ENCODE measurements at regions not wholly inside any gene's neighbourhood (a gene's known extent, or its start where the extent isn't known, plus 50 kb on each side); places are given as distances from the start of the nearest gene placed in this dataset.
"Not testable (repeated sequence)": the region's sequence is repeated elsewhere in the genome, so short reads cannot be mapped to it uniquely, and the experiment has no call there.

DNA sequence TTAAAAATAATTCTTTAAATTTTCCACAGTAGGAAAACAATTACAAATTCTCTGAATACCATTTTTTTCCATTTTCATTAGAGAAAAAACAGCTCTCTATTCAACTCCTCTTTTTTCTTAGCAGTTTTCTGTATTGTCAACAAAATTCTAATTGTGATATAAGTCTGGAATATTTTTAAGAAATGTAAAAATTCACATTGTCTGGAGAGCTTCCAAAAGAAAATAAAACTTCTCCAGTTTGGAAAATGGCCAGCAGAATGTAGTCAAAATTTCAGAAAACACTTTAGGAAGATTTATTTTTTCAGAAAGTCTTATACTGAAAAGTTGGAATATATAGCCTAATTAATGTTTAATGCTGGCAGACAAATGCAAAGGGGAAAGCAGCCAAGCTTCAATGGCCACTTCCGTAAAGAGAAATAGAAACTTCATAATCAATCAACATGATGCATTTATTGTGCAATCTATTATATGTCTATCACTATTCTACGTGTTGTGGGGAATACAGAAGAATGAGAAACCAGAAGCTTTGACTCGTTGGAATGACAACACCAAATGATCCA lies 733.2 kb upstream of the PKDCC start:
- no peak for DNase-seq (ENCODE audit: low read depth)

DNA sequence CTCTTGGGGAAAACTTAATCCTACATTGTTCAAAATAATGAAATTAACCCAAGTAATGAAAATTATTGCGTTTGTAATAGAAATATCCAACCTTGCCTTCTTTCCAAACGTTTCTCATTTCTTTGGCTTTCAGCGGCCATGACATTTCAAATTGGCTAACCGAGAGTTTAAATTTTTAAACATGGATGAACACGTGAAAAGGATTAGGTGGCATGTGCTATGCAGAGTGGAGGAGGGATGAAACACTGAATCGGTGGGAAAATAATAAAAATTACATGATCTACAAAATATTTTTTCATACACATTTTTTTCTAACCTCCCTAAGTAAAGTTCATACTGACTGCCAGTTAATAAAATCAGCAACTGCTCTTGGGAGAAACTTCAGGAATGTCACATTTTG lies 728.4 kb upstream of the PKDCC start:
- DNase-seq (ENCODE audit: low read depth): no peak

DNA sequence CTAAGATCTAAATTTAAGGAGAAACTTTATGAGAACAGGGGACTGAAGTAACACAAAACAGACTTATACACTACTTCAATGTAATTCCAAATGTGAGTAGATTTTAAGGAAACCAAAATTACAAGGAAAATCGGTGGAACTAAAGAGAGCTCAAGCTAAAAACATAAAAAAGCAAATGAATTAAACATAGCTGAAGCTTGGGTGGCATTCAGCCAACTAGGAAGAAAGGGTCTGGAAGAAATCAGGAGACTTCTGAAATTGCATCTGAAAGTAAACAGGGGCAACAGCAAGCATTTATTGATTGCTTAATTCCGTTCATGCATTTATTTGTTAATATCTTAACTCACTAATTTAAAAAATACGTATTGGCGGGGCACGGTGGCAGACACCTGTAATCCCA lies 727.3 kb upstream of the PKDCC start:
- DNase-seq (ENCODE audit: low read depth): no peak

DNA sequence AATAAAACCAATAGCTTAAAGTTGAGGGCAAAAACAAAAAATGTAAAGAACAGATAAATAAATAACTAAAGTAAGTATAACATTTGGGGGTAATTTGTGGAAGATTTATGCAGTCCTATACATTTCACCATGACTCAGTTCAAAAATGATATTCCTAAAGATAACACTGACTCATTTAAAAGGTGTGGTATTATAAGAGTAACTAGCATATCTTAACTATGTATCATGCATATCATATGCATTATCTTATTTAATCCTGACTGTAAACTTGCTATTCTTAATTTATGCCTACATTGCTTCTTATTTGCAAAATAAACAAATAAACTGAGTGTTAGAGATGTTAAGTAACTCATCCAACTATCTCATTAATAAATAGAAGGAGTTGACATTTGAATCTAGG lies 726.5 kb upstream of the PKDCC start:
- no peak for DNase-seq (ENCODE audit: low read depth)

DNA sequence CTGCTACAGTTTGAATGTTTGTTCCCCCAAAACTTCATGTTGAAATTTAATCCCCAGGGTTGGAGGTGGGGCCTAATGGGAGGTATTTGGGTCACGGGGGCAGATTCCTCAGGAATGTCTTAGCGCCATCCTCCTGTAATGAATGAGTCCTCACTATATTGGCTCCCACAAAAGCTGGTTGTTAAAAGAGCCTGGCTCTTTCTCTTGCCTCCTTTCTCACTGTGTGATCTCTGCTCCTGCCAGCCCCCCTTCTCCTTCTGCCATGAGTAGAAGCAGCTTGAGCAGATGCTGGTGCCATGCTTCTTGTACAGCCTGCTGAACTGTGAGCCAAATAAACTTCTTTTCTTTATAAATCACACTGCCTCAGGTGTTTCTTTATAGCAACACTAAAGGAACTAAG lies 721.0 kb upstream of the PKDCC start:
- DNase-seq (ENCODE audit: low read depth): no peak

DNA sequence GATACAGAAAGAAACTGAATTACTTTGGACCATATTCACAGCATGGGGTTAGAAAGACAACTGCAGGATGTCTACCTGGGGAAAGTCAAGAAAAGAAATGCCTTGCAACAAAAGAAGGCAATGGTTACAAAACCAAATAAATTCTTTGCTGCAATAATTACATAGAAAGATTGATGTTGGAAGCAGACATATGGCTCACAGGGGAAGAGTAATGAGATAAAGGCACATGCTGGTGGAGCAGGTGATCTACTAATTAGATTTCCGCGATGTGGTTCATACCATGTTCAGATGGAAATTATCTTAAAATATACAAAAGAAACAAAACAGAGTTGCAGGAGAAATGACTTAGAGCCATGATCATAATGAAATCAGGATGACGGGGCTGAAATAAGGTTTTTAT lies 718.8 kb upstream of the PKDCC start:
- no peak for DNase-seq (ENCODE audit: low read depth)

DNA sequence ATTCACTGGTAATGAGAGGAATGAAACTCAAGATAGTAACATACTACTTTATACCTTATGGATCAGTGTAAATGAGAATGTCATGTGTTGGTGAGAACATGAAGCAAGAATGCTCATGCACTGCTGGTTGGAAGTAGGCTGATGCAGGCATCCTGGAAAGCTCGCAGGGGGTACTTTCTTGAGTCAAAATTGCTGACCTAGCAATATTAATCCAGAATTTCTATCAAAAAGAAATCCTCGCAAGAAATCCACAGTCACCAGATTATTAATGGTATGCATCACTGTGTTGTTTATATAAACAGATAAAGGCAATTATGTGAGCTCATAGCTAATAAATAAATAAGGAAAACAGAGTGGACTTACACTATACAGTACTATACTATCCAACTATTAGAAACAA lies 713.7 kb upstream of the PKDCC start:
- no peak for DNase-seq (ENCODE audit: low read depth)

DNA sequence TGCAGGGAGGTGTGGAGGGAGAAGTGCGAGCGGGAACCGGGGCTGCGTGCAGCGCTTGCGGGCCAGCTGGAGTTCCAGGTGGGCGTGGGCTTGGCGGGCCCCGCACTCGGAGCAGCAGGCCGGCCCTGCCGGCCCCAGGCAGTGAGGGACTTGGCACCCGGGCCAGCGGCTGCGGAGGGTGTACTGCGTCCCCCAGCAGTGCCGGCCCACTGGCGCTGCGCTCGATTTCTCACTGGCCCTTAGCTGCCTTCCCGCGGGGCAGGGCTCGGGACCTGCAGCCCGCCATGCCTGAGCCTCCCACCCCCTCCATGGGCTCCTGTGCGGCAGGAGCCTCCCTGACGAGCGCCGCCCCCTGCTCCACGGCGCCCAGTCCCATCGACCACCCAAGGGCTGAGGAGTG lies 712.2 kb upstream of the PKDCC start:
- not testable (repeated sequence) for DNase-seq (ENCODE audit: low read depth)

DNA sequence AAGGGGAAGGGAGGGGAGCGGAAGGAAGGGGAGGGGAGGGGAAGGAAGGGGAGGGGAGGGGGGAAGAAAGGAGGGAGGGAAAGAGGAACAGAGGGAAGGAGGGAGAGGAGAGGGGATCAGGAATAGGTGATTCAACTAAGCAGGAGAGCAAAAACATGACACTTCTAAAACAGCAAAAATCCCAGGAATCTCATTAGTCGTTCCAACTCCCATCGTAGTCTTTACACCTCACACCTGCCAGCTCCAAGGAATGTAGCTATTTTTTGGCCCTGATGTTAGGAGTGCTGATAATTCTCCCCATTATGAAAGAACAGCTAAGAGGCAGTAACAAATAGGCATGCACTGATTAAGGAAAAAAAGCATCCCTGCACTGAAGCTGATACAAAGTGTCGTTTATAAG lies 709.9 kb upstream of the PKDCC start:
- DNase-seq (ENCODE audit: low read depth): no peak

DNA sequence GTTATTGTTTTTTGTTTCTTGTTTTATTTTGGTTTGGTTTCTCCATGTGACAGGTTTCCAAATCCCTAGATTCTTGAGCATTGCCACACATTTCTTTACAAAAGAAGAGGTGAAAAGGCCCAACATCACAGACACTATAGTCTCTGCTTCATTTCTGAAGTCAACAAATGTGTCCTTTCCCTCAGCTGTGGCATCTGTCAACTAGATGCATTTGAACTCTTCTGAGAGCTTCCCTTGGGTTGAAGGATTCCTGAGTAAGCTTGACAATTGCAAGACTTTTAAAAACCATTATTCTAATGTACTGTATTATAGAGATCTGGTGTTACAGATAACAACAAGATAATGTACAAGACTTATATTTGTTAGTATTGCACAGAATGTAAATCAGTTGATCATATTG lies 703.3 kb upstream of the PKDCC start:
- no peak for DNase-seq (ENCODE audit: low read depth)

DNA sequence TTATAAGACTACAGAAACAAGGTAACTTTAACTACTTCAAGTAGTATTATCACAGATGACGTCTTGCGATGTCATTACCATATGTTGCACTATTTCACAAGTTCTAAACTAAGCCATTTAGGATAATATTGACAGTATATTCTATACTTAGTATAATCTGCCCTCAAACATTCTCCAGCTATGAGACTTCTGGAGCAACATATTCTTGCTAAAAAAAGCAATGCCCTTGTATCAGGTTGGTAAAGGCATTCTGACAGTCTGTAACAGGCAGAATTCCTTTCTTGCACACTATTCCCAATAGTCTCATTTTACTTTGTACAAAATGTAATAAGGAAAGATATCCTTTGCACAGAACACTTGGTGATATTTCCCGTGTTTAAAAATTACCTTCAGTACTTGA lies 694.8 kb upstream of the PKDCC start:
- no peak for DNase-seq (ENCODE audit: low read depth)

DNA sequence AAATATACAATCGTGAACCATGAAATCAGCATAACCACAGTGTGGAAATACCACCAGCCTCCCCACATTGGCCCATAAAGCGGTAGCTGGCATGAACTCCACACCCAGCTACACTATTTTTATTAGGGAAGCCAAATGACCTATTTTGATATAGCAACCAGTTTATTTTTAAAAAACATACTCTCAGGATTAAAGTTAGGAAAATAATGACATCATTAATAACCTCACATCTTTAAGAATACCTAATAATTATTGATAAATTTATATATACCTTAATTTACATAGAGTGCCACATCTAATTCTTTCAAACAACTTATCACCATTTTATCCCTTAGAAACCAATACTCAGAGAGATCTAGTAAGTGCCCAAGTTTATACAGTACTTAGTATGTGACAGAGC lies 692.0 kb upstream of the PKDCC start:
- DNase-seq (ENCODE audit: low read depth): no peak

DNA sequence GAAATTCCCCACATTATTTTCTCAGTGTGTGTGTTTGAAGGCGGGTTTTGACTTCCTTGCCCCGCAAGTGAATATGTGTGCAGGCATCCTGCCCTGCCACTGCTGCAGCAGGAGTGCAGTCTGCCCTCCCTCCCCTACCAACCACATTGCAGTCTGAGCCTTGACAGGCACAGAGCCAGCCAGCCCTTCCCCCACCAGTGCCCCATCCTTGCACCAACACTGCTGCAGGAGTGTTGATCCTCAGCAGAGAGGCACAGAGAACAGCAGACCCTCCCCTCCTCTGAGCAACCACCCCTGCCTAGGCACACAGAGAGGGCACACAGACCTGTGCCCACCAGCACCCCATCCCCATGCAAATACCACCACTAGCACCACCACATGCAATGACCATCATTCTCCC lies 683.0 kb upstream of the PKDCC start:
- DNase-seq (ENCODE audit: low read depth): no peak

DNA sequence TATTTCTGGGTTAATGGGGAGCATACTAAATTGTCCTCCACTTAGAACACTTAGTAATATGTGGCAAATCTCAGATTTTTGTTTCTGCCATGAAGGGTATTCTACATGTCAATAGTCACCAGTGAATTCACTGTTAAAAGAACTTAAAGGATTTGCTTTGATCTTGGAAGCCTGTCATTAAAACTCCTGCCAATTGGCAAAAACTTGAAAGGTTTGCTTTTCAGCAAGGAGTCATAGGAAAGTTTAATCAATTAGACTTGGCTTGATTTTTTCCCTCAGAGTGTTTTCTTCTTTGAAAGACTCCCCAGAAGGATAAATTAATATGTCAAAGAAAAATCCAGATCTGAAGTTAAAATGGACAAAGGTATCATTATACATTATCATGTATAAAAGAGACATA lies 671.9 kb upstream of the PKDCC start:
- DNase-seq (ENCODE audit: low read depth): no peak

DNA sequence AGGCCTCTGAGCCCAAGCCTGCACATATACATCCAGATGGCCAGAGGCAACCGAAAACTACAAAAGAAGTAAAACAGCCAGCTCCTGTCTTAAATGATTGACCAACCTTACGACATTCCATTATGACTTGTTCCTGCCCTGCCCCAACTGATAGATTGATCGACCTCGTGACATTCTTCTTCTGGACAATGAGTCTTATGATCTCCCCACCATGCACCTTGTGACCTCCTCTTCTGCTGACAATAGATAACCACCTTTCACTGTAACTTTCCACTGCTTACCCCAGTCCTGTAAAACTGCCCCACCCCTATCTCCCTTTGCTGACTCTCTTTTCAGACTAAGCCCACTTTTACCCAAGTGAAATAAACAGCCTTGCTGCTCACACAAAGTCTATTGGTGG lies 670.0 kb upstream of the PKDCC start:
- DNase-seq (ENCODE audit: low read depth): no peak

DNA sequence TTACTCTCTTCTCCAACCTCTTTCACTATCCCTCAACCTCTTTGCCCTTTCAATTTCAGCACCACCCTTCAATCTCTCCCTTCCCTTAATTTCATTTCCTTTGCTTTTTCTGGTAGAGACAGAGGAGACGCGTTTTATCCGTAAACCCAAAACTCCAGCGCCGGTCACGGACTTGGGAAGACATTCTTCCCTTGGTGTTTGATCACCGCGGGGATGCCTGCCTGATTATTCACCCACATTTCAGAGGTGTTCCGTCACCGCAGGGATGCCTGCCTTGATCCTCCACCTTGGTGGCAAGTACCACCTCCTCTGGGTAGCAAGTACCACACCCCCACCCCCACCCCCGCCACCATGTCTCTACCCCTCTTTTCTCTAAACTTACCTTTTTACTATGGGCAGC lies 669.4 kb upstream of the PKDCC start:
- no peak for DNase-seq (ENCODE audit: low read depth)

DNA sequence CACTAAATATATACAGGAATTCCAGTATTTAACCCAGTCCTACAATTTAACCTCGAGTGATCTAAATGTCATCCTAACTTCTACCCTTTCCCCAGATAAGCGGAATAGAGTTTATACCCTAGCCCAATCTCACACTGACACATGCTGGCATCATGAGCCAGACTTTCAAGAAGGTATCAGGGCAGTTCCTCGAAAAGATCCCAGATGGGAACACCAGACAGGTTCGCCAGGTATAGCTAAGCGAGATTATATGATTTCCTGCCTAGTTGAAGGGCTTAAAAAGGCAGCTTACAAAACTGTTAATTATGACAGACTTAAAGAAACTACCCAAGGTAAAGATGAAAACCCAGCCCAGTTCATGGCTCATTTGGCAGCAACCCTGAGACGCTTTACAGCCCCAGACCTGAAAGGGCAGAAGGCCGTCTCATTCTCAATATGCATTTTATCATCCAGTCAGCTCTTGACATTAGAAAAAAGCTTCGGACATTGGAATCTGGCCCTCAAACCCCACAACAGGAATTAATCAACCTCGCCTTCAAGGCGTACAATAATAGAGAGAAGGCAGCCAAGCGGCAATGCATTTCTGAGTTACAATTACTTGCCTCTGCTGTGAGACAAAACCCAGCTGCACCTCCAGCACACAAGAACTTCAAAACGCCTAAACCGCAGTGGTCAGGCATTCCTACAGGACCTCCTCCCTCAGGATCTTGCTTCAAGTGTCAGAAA lies 668.2 kb upstream of the PKDCC start:
- no peak for DNase-seq (ENCODE audit: low read depth)

DNA sequence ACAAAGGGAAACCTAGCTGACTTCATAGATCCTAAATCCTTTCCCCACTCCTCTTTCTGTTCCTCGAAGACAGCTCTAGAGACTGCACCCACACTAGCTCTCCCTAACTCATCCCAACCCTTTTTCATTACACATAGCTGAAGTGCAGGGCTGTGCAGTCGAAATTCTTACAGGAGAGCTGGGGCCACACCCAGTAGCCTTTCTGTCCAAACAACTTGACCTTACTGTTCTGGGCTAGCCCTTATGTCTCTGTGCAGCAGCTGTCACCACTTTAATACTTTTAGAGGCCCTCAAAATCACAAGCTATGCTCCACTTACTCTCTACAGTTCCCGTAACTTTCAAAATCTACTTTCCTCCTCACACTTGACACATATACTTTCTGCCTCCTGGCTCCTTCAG lies 666.1 kb upstream of the PKDCC start:
- no peak for DNase-seq (ENCODE audit: low read depth)

DNA sequence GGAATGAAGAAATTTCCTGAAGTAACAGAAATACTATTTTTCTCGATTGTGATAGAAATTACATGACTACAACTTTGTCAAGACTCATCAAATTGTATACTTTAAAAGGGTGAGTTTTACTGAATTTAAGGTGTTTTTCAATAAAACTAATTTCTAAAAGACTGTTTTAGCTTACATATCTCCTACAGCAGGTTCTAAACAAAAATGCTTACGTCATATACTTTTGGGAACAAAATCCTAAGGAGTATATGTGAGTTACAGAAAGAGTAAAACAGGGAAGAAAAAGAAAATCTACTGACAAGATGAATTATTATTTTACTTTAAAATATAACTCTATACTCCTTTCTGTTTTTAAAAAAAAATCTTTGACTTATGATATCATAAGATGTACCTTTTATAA lies 660.3 kb upstream of the PKDCC start:
- DNase-seq (ENCODE audit: low read depth): no peak

DNA sequence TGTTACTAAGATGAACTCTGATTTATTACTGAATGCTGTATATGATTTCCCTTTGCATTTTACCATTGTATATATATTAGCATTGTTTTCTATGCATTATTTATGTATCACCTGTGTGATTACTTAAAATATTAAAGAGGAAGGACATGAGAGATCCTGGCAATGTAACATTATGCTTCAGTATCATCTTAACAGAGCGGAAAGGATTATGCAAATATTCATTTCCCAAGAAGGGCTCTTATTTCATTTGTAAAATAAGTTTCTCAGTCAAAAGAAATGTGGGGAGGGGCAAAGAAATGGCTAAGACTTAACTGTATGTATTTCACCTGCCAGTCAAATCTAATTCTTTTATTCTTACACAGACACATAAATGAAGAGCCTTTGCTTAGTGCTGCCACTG lies 654.2 kb upstream of the PKDCC start:
- DNase-seq (ENCODE audit: low read depth): no peak

DNA sequence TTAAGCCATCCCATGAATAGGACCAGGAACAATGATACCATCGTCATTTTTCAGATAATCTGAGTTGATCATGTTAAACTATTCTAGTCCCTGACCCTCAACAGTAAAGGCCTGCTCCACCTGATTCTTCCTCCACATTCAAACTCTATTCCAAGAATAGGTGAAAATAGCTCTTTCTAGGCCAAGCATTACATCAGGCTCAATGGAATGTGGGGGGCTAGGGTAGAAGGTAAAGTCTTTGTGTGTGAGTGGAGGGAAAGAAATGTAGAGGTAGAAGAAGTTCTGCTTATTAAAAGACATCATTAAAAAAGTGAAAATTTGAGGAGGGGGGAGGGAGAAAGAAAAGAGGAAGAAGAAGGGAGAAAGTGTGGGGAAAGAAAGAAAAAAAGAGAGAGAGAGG lies 653.3 kb upstream of the PKDCC start:
- DNase-seq (ENCODE audit: low read depth): no peak

DNA sequence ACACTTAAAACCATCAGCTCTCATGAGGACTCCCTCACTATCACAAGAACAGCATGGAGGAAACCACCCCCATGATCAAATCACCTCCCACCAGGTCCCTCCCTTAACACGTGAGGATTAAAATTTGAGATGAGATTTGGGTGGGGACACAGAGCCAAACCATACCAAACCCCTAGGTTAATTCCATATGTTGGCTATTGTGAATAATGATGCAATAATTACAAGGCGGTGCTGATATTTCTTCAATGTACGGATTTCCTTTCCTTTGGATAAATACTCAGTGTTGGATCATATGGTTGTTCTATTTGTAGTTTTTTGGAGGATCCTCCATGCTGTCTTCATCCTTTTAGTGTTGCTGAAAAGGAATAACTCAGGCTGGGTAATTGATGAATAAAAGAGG lies 652.1 kb upstream of the PKDCC start:
- no peak for DNase-seq (ENCODE audit: low read depth)

DNA sequence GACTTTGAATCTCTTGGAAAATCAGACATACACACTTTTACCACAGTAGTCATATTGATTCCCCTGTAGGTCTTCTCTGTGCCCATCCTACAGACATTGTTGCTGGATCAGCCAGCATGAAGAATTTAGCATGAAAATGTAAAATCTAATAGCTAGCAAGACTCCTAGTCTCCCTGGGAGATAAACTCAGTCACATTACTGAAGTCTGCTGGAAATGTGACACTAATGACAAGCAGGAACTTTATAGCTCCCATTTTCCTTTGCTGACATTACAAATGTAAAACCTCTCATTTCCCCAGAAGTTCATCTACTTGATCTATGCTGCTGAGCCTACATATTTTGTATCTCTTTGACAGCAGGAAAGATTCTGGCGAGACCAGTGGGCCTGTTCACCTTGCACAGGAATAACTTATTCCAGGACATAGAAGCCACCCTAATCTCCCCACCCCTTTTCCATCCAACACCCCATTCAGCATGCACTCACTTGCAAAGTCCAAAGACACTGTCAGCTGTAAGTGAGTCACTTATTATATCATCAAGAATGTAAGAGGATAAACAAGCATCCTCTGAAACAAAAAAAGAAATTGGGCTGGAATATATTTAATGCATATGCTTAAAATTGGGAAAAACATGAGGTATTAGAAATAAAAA lies 648.3 kb upstream of the PKDCC start:
- no peak for DNase-seq (ENCODE audit: low read depth)

DNA sequence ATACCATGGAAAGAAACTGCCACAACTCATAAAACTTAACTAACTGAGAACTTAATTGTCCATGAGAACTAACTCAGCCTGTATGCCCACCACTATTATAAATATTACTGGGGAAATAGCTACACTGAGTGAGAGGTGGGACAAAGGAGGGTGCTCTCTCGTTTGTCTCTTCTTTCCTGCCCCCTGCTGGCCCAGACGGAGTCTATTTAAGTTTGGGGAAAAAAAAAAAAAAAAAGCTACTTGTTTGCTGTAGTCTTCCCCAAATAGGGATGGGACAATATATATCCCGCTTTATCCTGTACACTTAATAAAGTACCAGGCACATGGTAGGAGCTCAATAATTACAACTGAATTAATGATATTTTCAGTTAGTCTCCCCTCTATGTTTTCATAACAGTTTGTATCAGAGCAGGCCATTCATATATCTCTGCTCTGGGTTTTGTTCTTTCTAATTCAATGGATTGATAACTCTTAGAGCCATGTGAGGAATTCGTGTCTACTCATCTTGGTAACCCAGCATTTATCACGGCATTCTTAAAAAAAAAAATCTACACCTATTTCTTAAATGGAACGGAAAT lies 647.6 kb upstream of the PKDCC start:
- no peak for DNase-seq (ENCODE audit: low read depth)
